ENCODE measurements at regions not wholly inside any gene's neighbourhood (a gene's known extent, or its start where the extent isn't known, plus 50 kb on each side); places are given as distances from the start of the nearest gene placed in this dataset.

GRCh38 chr14:62409626-62410300, 635.5 kb downstream of the KCNH5 start:
- intact Hi-C loops (cut with DNase I): no loop called here
- H3K4me1 ChIP-seq (ENCODE audit: control insufficient read depth in 1 of 2, insufficient read depth in 2 of 2, low read length in 2 of 2): no peaks in the 10 kb centered on the region
- DNase-seq: no peak
- H3K27ac ChIP-seq (ENCODE audit: low read depth in 1 of 2, low read length in 2 of 2): no peak overlapping the region
- H3K9me3 ChIP-seq (ENCODE audit: control insufficient read depth, low read length): no peaks in the 10 kb centered on the region
- H3K27me3 ChIP-seq (ENCODE audit: control insufficient read depth in 1 of 2, insufficient read depth in 2 of 2, low read length in 1 of 2): no peaks in the 10 kb centered on the region
- WGBS, 2 donors: 63 to 66% methylated on average over 2 of the region's 2 CpGs
- H3K4me3 ChIP-seq (ENCODE audit: low read length in 2 of 2): no peak overlapping the region
- no peaks in the 10 kb centered on the region for H3K36me3 ChIP-seq (ENCODE audit: control insufficient read depth in 1 of 2, insufficient read depth in 2 of 2, low read length in 1 of 2)
- no peak for ATAC-seq (ENCODE audit: low FRiP score)

GRCh38 chr14:62420847-62421246, 624.4 kb downstream of the KCNH5 start:
- Histone ChIP-seq H3K4me3 (ENCODE audit: low read length in 2 of 2) (no peak overlapping the region), H3K27me3 (ENCODE audit: control insufficient read depth in 1 of 2, insufficient read depth in 2 of 2, low read length in 1 of 2) (no peaks in the 10 kb centered on the region), H3K4me1 (ENCODE audit: control insufficient read depth in 1 of 2, insufficient read depth in 2 of 2, low read length in 2 of 2) (no peaks in the 10 kb centered on the region), H3K27ac (ENCODE audit: low read depth in 1 of 2, low read length in 2 of 2) (no peak overlapping the region), H3K36me3 (ENCODE audit: control insufficient read depth in 1 of 2, insufficient read depth in 2 of 2, low read length in 1 of 2) (no peaks in the 10 kb centered on the region), H3K9me3 (ENCODE audit: control insufficient read depth, low read length) (no peaks in the 10 kb centered on the region)
- WGBS, 2 donors: 6 to 12% methylated on average over 1 of the region's 1 CpG
- intact Hi-C loops (cut with DNase I): no loop called here
- DNase-seq (no peak), ATAC-seq (ENCODE audit: low FRiP score) (no peak)

GRCh38 chr14:62428429-62429203, 616.6 kb downstream of the KCNH5 start:
- ATAC-seq (ENCODE audit: low FRiP score): no peak
- Histone ChIP-seq H3K27ac (ENCODE audit: low read depth in 1 of 2, low read length in 2 of 2) (no peak overlapping the region), H3K9me3 (ENCODE audit: control insufficient read depth, low read length) (peaks cover 1% of the 10 kb centered on the region), H3K4me3 (ENCODE audit: low read length in 2 of 2) (no peak overlapping the region), H3K27me3 (ENCODE audit: control insufficient read depth in 1 of 2, insufficient read depth in 2 of 2, low read length in 1 of 2) (no peaks in the 10 kb centered on the region), H3K4me1 (ENCODE audit: control insufficient read depth in 1 of 2, insufficient read depth in 2 of 2, low read length in 2 of 2) (no peaks in the 10 kb centered on the region), H3K36me3 (ENCODE audit: control insufficient read depth in 1 of 2, insufficient read depth in 2 of 2, low read length in 1 of 2) (no peaks in the 10 kb centered on the region)
- no peak for DNase-seq
- intact Hi-C loops (cut with DNase I): no loop called here
- 69 to 76% methylated on average over 5 of the region's 5 CpGs for WGBS, 2 donors

GRCh38 chr14:62429683-62430082, 615.6 kb downstream of the KCNH5 start:
- Histone ChIP-seq H3K27ac (ENCODE audit: low read depth in 1 of 2, low read length in 2 of 2) (no peak overlapping the region), H3K36me3 (ENCODE audit: control insufficient read depth in 1 of 2, insufficient read depth in 2 of 2, low read length in 1 of 2) (no peaks in the 10 kb centered on the region), H3K27me3 (ENCODE audit: control insufficient read depth in 1 of 2, insufficient read depth in 2 of 2, low read length in 1 of 2) (no peaks in the 10 kb centered on the region), H3K9me3 (ENCODE audit: control insufficient read depth, low read length) (peaks cover 1% of the 10 kb centered on the region), H3K4me3 (ENCODE audit: low read length in 2 of 2) (no peak overlapping the region), H3K4me1 (ENCODE audit: control insufficient read depth in 1 of 2, insufficient read depth in 2 of 2, low read length in 2 of 2) (no peaks in the 10 kb centered on the region)
- no peak for ATAC-seq (ENCODE audit: low FRiP score)
- DNase-seq: no peak
- intact Hi-C loops (cut with DNase I): no loop called here
- WGBS, 2 donors: 85 to 93% methylated on average over 1 of the region's 1 CpG

- DNase-seq (no peak), ATAC-seq (ENCODE audit: low FRiP score) (peak; percentile 48)
- Histone ChIP-seq H3K27me3 (ENCODE audit: control insufficient read depth in 1 of 2, insufficient read depth in 2 of 2, low read length in 1 of 2) (no peaks in the 10 kb centered on the region), H3K4me1 (ENCODE audit: control insufficient read depth in 1 of 2, insufficient read depth in 2 of 2, low read length in 2 of 2) (no peaks in the 10 kb centered on the region), H3K36me3 (ENCODE audit: control insufficient read depth in 1 of 2, insufficient read depth in 2 of 2, low read length in 1 of 2) (no peaks in the 10 kb centered on the region), H3K4me3 (ENCODE audit: low read length in 2 of 2) (no peak overlapping the region), H3K9me3 (ENCODE audit: control insufficient read depth, low read length) (peaks cover under 1% of the 10 kb centered on the region), H3K27ac (ENCODE audit: low read depth in 1 of 2, low read length in 2 of 2) (no peak overlapping the region)
- intact Hi-C loops (cut with DNase I): no loop called here
- 85 to 86% methylated on average over 2 of the region's 2 CpGs for WGBS, 2 donors
Observed at GRCh38 chr14:62431496-62431895, 613.8 kb downstream of the KCNH5 start.

GRCh38 chr14:62432955-62433354, 612.3 kb downstream of the KCNH5 start:
- intact Hi-C loops (cut with DNase I): no loop called here
- 84 to 87% methylated on average over 2 of the region's 2 CpGs for WGBS, 2 donors
- no peak for DNase-seq
- Histone ChIP-seq H3K4me3 (ENCODE audit: low read length in 2 of 2) (no peak overlapping the region), H3K4me1 (ENCODE audit: control insufficient read depth in 1 of 2, insufficient read depth in 2 of 2, low read length in 2 of 2) (no peaks in the 10 kb centered on the region), H3K27ac (ENCODE audit: low read depth in 1 of 2, low read length in 2 of 2) (no peak overlapping the region), H3K36me3 (ENCODE audit: control insufficient read depth in 1 of 2, insufficient read depth in 2 of 2, low read length in 1 of 2) (no peaks in the 10 kb centered on the region), H3K9me3 (ENCODE audit: control insufficient read depth, low read length) (no peaks in the 10 kb centered on the region), H3K27me3 (ENCODE audit: control insufficient read depth in 1 of 2, insufficient read depth in 2 of 2, low read length in 1 of 2) (no peaks in the 10 kb centered on the region)
- no peak for ATAC-seq (ENCODE audit: low FRiP score)

GRCh38 chr14:62436261-62436660, 609.0 kb downstream of the KCNH5 start:
- no peak overlapping the region for H3K4me3 ChIP-seq (ENCODE audit: low read length in 2 of 2)
- H3K27ac ChIP-seq (ENCODE audit: low read depth in 1 of 2, low read length in 2 of 2): no peak overlapping the region
- no peak for ATAC-seq (ENCODE audit: low FRiP score)
- no peak for DNase-seq
- intact Hi-C loops (cut with DNase I): no loop called here
- 41 to 44% methylated on average over 2 of the region's 2 CpGs for WGBS, 2 donors
- H3K9me3 ChIP-seq (ENCODE audit: control insufficient read depth, low read length): peaks cover 3% of the 10 kb centered on the region
- H3K27me3 ChIP-seq (ENCODE audit: control insufficient read depth in 1 of 2, insufficient read depth in 2 of 2, low read length in 1 of 2): no peaks in the 10 kb centered on the region
- no peaks in the 10 kb centered on the region for H3K4me1 ChIP-seq (ENCODE audit: control insufficient read depth in 1 of 2, insufficient read depth in 2 of 2, low read length in 2 of 2)
- H3K36me3 ChIP-seq (ENCODE audit: control insufficient read depth in 1 of 2, insufficient read depth in 2 of 2, low read length in 1 of 2): no peaks in the 10 kb centered on the region

- H3K4me1 ChIP-seq (ENCODE audit: control insufficient read depth in 1 of 2, insufficient read depth in 2 of 2, low read length in 2 of 2): no peaks in the 10 kb centered on the region
- no peak for ATAC-seq (ENCODE audit: low FRiP score)
- peaks cover 3% of the 10 kb centered on the region for H3K9me3 ChIP-seq (ENCODE audit: control insufficient read depth, low read length)
- no peak overlapping the region for H3K27ac ChIP-seq (ENCODE audit: low read depth in 1 of 2, low read length in 2 of 2)
- no peaks in the 10 kb centered on the region for H3K27me3 ChIP-seq (ENCODE audit: control insufficient read depth in 1 of 2, insufficient read depth in 2 of 2, low read length in 1 of 2)
- H3K36me3 ChIP-seq (ENCODE audit: control insufficient read depth in 1 of 2, insufficient read depth in 2 of 2, low read length in 1 of 2): no peaks in the 10 kb centered on the region
- no peak overlapping the region for H3K4me3 ChIP-seq (ENCODE audit: low read length in 2 of 2)
- DNase-seq: no peak
- intact Hi-C loops (cut with DNase I): no loop called here
- 51 to 54% methylated on average over 2 of the region's 2 CpGs for WGBS, 2 donors
Observed at GRCh38 chr14:62439210-62439609, 606.0 kb downstream of the KCNH5 start.

- ATAC-seq (ENCODE audit: low FRiP score) (no peak), DNase-seq (no peak)
- WGBS, 2 donors: 65 to 73% methylated on average over 3 of the region's 3 CpGs
- Histone ChIP-seq H3K4me1 (ENCODE audit: control insufficient read depth in 1 of 2, insufficient read depth in 2 of 2, low read length in 2 of 2) (no peaks in the 10 kb centered on the region), H3K9me3 (ENCODE audit: control insufficient read depth, low read length) (peaks cover 3% of the 10 kb centered on the region), H3K36me3 (ENCODE audit: control insufficient read depth in 1 of 2, insufficient read depth in 2 of 2, low read length in 1 of 2) (no peaks in the 10 kb centered on the region), H3K27me3 (ENCODE audit: control insufficient read depth in 1 of 2, insufficient read depth in 2 of 2, low read length in 1 of 2) (no peaks in the 10 kb centered on the region), H3K4me3 (ENCODE audit: low read length in 2 of 2) (no peak overlapping the region), H3K27ac (ENCODE audit: low read depth in 1 of 2, low read length in 2 of 2) (no peak overlapping the region)
- intact Hi-C loops (cut with DNase I): no loop called here
Observed at GRCh38 chr14:62443796-62444195, 601.5 kb downstream of the KCNH5 start.

All from aorta (tissue), 5 donors.